ENCODE measurements at regions not wholly inside any gene's neighbourhood (a gene's known extent, or its start where the extent isn't known, plus 50 kb on each side); places are given as distances from the start of the nearest gene placed in this dataset.

GRCh38 chr9:117775591-117775990, 71.4 kb downstream of the TLR4 start:
- Histone ChIP-seq H3K36me3 (no peaks in the 10 kb centered on the region), H3K27me3 (no peaks in the 10 kb centered on the region), H3K4me1 (peaks cover 0 to 3% (median 0%) of the 10 kb centered on the region in 4 donors), H3K4me3 (no peak overlapping the region), H3K27ac (no peak overlapping the region), H3K9me3 (no peaks in the 10 kb centered on the region)
- intact Hi-C loops (cut with DNase I), result no loop called here
- DNase-seq, result no peak
- no peak for TF ChIP-seq POLR2A (IDR thresholded peaks at IDR 0.05)
- TF ChIP-seq CTCF (IDR thresholded peaks at IDR 0.05), result no peak
- no peak for TF ChIP-seq POLR2AphosphoS5 (IDR thresholded peaks at IDR 0.05)
- TF ChIP-seq EP300 (IDR thresholded peaks at IDR 0.05), result no peak

- DNase-seq, result no peak
- Histone ChIP-seq H3K27ac (no peak overlapping the region), H3K9me3 (no peaks in the 10 kb centered on the region), H3K4me1 (peaks cover 0 to 8% (median 0%) of the 10 kb centered on the region in 4 donors), H3K4me3 (no peak overlapping the region), H3K27me3 (no peaks in the 10 kb centered on the region), H3K36me3 (no peaks in the 10 kb centered on the region)
- intact Hi-C loops (cut with DNase I), result no loop called here
- TF ChIP-seq CTCF (IDR thresholded peaks at IDR 0.05) (no peak), POLR2A (IDR thresholded peaks at IDR 0.05) (no peak), POLR2AphosphoS5 (IDR thresholded peaks at IDR 0.05) (peak in 1 of 4 donors; percentile 32)
Observed at GRCh38 chr9:117777823-117778222, 73.6 kb downstream of the TLR4 start.

- H3K27me3 ChIP-seq, result no peaks in the 10 kb centered on the region
- no peaks in the 10 kb centered on the region for H3K9me3 ChIP-seq
- no peaks in the 10 kb centered on the region for H3K36me3 ChIP-seq
- no peak overlapping the region for H3K4me3 ChIP-seq
- no peak for DNase-seq
- H3K4me1 ChIP-seq, result peaks cover 0 to 14% (median 6%) of the 10 kb centered on the region in 4 donors
- intact Hi-C loops (cut with DNase I), result no loop called here
- TF ChIP-seq CTCF (IDR thresholded peaks at IDR 0.05), result no peak
- TF ChIP-seq POLR2A (IDR thresholded peaks at IDR 0.05), result no peak
- TF ChIP-seq EP300 (IDR thresholded peaks at IDR 0.05), result no peak
- no peak for TF ChIP-seq POLR2AphosphoS5 (IDR thresholded peaks at IDR 0.05)
- H3K27ac ChIP-seq, result no peak overlapping the region
- 54 to 92% methylated on average over 3 of the region's 3 CpGs for WGBS, 2 donors
Observed at GRCh38 chr9:117779760-117780159, 75.6 kb downstream of the TLR4 start.

GRCh38 chr9:117782931-117783788, 79.0 kb downstream of the TLR4 start:
- H3K27ac ChIP-seq, result peak overlapping the region in 3 of 4 donors; percentile 17 to 54 (median 22)
- intact Hi-C loops (cut with DNase I), result no loop called here
- H3K9me3 ChIP-seq, result no peaks in the 10 kb centered on the region
- TF ChIP-seq CTCF (IDR thresholded peaks at IDR 0.05) (peak; percentile 39 to 65 (median 57)), POLR2AphosphoS5 (IDR thresholded peaks at IDR 0.05) (peak in 1 of 4 donors; percentile 16), EP300 (IDR thresholded peaks at IDR 0.05) (no peak), POLR2A (IDR thresholded peaks at IDR 0.05) (no peak)
- DNase-seq, result peak; percentile 73
- H3K4me1 ChIP-seq, result peaks cover 0 to 14% (median 6%) of the 10 kb centered on the region in 4 donors
- H3K4me3 ChIP-seq, result peak overlapping the region; percentile 11 to 46 (median 38)
- H3K36me3 ChIP-seq, result no peaks in the 10 kb centered on the region
- WGBS, 2 donors, result 16 to 19% methylated on average over 10 of the region's 10 CpGs
- H3K27me3 ChIP-seq, result no peaks in the 10 kb centered on the region
